ENCODE measurements at regions not wholly inside any gene's neighbourhood (a gene's known extent, or its start where the extent isn't known, plus 50 kb on each side); places are given as distances from the start of the nearest gene placed in this dataset.
"Not testable (repeated sequence)": the region's sequence is repeated elsewhere in the genome, so short reads cannot be mapped to it uniquely, and the experiment has no call there.

DNA sequence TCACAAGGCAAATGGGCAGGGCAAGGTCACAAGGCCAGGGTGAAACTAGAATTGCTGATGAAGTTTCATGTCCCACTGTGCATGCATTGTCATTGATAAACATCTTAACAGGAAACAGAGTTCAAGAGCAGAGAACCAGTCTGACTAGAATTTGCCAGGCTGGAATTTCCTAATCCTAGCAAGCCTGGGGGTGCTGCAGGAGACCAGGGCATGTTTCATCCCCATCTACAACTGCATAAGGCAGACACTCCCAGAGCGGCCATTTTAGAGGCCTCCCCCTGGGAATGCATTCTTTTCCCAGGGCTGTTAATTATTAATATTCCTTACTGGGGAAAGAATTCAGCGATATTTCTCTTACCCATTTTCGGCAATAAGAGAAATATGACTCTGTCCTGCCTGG, 172.6 kb upstream of the XIST start:
- H3K27me3 ChIP-seq (ENCODE audit: insufficient read depth); H3K79me2 ChIP-seq (ENCODE audit: insufficient read depth); H3K36me3 ChIP-seq (replicated peaks in 1 of 2; ENCODE audit: control insufficient read depth in 1 of 2, insufficient read depth in 2 of 2, low read length in 1 of 2); POLR2A ChIA-PET; H2AFZ ChIP-seq (ENCODE audit: low read depth); DNase-seq; H4K20me1 ChIP-seq (ENCODE audit: insufficient read depth); H3K27ac ChIP-seq (ENCODE audit: low read depth in 2 of 2, low read length in 1 of 2); H3K4me1 ChIP-seq (ENCODE audit: control insufficient read depth in 1 of 2, insufficient read depth in 2 of 2, low read depth in 1 of 2, low read length in 1 of 2); H3K9ac ChIP-seq; CTCF ChIA-PET; H3K4me3 ChIP-seq (ENCODE audit: low read depth in 2 of 2, low read length in 1 of 2); H3K9me2 ChIP-seq; H3K9me3 ChIP-seq; H3K4me2 ChIP-seq; H3F3A ChIP-seq (replicated peaks; ENCODE audit: insufficient read depth): not testable (repeated sequence)
- 52% methylated on average over 3 of the region's 3 CpGs for WGBS (ENCODE audit: low lambda C conversion rate)

- CTCF ChIA-PET: no interaction called here
- Histone ChIP-seq H3K9me2 (no peaks in the 10 kb centered on the region), H3K36me3 (replicated peaks in 1 of 2; ENCODE audit: control insufficient read depth in 1 of 2, insufficient read depth in 2 of 2, low read length in 1 of 2) (no peaks in the 10 kb centered on the region), H3K27me3 (ENCODE audit: insufficient read depth) (no peaks in the 10 kb centered on the region), H3K79me2 (ENCODE audit: insufficient read depth) (no peaks in the 10 kb centered on the region), H3F3A (replicated peaks; ENCODE audit: insufficient read depth) (no peaks in the 10 kb centered on the region), H3K4me2 (no peak overlapping the region), H3K4me1 (ENCODE audit: control insufficient read depth in 1 of 2, insufficient read depth in 2 of 2, low read depth in 1 of 2, low read length in 1 of 2) (no peaks in the 10 kb centered on the region), H3K9ac (no peak overlapping the region), H2AFZ (ENCODE audit: low read depth) (no peak overlapping the region), H4K20me1 (ENCODE audit: insufficient read depth) (no peaks in the 10 kb centered on the region), H3K9me3 (no peaks in the 10 kb centered on the region), H3K27ac (ENCODE audit: low read depth in 2 of 2, low read length in 1 of 2) (no peak overlapping the region), H3K4me3 (ENCODE audit: low read depth in 2 of 2, low read length in 1 of 2) (no peak overlapping the region)
- WGBS (ENCODE audit: low lambda C conversion rate): 74% methylated on average over 2 of the region's 2 CpGs
- DNase-seq: no peak
- TF ChIP-seq EZH2phosphoT487 (IDR thresholded peaks at IDR 0.05; ENCODE audit: borderline replicate concordance, low read depth) (no peak), TAF1 (IDR thresholded peaks at IDR 0.05; ENCODE audit: borderline replicate concordance, low read depth, low read length) (no peak), FOXJ3 (CRISPR knock-in tag; IDR thresholded peaks at IDR 0.05) (no peak), SMC3 (IDR thresholded peaks at IDR 0.05; ENCODE audit: low read depth, low read length) (no peak), TEAD4 (IDR thresholded peaks at IDR 0.05; ENCODE audit: borderline replicate concordance, insufficient read depth) (no peak), MEF2A (IDR thresholded peaks at IDR 0.05; ENCODE audit: borderline replicate concordance, low read depth) (no peak), RCOR1 (IDR thresholded peaks at IDR 0.05; ENCODE audit: low read length) (no peak), NFIC (IDR thresholded peaks at IDR 0.05; ENCODE audit: borderline replicate concordance) (no peak), FOSL2 (IDR thresholded peaks at IDR 0.05; ENCODE audit: borderline replicate concordance, low read depth) (no peak)
- POLR2A ChIA-PET: no interaction called here
These were observed 170.7 kb upstream of the XIST start for GRCh38 chrX:74023203-74023602.

GRCh38 chrX:74018253-74018652, 165.7 kb upstream of the XIST start:
- H3K9me2 ChIP-seq: no peaks in the 10 kb centered on the region
- CTCF ChIA-PET: no interaction called here
- H3K79me2 ChIP-seq (ENCODE audit: insufficient read depth): no peaks in the 10 kb centered on the region
- H3K27me3 ChIP-seq (ENCODE audit: insufficient read depth): no peaks in the 10 kb centered on the region
- no peak overlapping the region for H3K9ac ChIP-seq
- no peak overlapping the region for H2AFZ ChIP-seq (ENCODE audit: low read depth)
- WGBS (ENCODE audit: low lambda C conversion rate): 97% methylated on average over 8 of the region's 8 CpGs
- no peaks in the 10 kb centered on the region for H3K9me3 ChIP-seq
- no peak overlapping the region for H3K4me2 ChIP-seq
- H3F3A ChIP-seq (replicated peaks; ENCODE audit: insufficient read depth): peaks cover 3% of the 10 kb centered on the region
- POLR2A ChIA-PET: no interaction called here
- no peaks in the 10 kb centered on the region for H4K20me1 ChIP-seq (ENCODE audit: insufficient read depth)
- no peaks in the 10 kb centered on the region for H3K36me3 ChIP-seq (replicated peaks in 1 of 2; ENCODE audit: control insufficient read depth in 1 of 2, insufficient read depth in 2 of 2, low read length in 1 of 2)
- H3K4me1 ChIP-seq (ENCODE audit: control insufficient read depth in 1 of 2, insufficient read depth in 2 of 2, low read depth in 1 of 2, low read length in 1 of 2): no peaks in the 10 kb centered on the region
- no peak overlapping the region for H3K27ac ChIP-seq (ENCODE audit: low read depth in 2 of 2, low read length in 1 of 2)
- H3K4me3 ChIP-seq (ENCODE audit: low read depth in 2 of 2, low read length in 1 of 2): no peak overlapping the region
- no peak for DNase-seq
- TF ChIP-seq MEF2A (IDR thresholded peaks at IDR 0.05; ENCODE audit: borderline replicate concordance, low read depth) (no peak), GATA2 (CRISPR knock-in tag; IDR thresholded peaks at IDR 0.05) (no peak), CTCF (IDR thresholded peaks at IDR 0.05) (no peak), TCF12 (IDR thresholded peaks at IDR 0.05) (no peak), JUND (IDR thresholded peaks at IDR 0.05) (no peak), YY1 (IDR thresholded peaks at IDR 0.05; ENCODE audit: low read depth) (no peak), TEAD4 (IDR thresholded peaks at IDR 0.05; ENCODE audit: borderline replicate concordance, insufficient read depth) (no peak), CHD2 (IDR thresholded peaks at IDR 0.05; ENCODE audit: low read length, partially characterized antibody) (no peak), RAD21 (IDR thresholded peaks at IDR 0.05; ENCODE audit: low read length) (no peak), GABPA (IDR thresholded peaks at IDR 0.05; ENCODE audit: low read depth) (no peak), SIN3A (IDR thresholded peaks at IDR 0.05; ENCODE audit: borderline replicate concordance, low read depth, low read length) (no peak), FOSL2 (IDR thresholded peaks at IDR 0.05; ENCODE audit: borderline replicate concordance, low read depth) (no peak), EZH2phosphoT487 (IDR thresholded peaks at IDR 0.05; ENCODE audit: borderline replicate concordance, low read depth) (no peak), USF2 (IDR thresholded peaks at IDR 0.05; ENCODE audit: borderline replicate concordance, low read depth, low read length) (no peak)
- TF ChIP-seq, protein P1, sequence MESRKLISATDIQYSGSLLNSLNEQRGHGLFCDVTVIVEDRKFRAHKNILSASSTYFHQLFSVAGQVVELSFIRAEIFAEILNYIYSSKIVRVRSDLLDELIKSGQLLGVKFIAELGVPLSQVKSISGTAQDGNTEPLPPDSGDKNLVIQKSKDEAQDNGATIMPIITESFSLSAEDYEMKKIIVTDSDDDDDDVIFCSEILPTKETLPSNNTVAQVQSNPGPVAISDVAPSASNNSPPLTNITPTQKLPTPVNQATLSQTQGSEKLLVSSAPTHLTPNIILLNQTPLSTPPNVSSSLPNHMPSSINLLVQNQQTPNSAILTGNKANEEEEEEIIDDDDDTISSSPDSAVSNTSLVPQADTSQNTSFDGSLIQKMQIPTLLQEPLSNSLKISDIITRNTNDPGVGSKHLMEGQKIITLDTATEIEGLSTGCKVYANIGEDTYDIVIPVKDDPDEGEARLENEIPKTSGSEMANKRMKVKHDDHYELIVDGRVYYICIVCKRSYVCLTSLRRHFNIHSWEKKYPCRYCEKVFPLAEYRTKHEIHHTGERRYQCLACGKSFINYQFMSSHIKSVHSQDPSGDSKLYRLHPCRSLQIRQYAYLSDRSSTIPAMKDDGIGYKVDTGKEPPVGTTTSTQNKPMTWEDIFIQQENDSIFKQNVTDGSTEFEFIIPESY (IDR thresholded peaks at IDR 0.05; ENCODE audit: borderline replicate concordance, low read depth): no peak

All from SK-N-SH (cell line).